ENCODE measurements at regions not wholly inside any gene's neighbourhood (a gene's known extent, or its start where the extent isn't known, plus 50 kb on each side); places are given as distances from the start of the nearest gene placed in this dataset.

GRCh38 chr1:198986442-198986841 lies 347.6 kb downstream of the PTPRC start:
- no peak overlapping the region for H3K27ac ChIP-seq (ENCODE audit: extremely low read length, insufficient read depth, low read length)
- ChIA-PET POLR2A (no interaction called here), CTCF (ENCODE audit: low intra/inter-chr PET ratio, low total read pairs) (no interaction called here)
- 0% methylated on average over 1 of the region's 1 CpG for WGBS (ENCODE audit: low lambda C conversion rate)
- no peak overlapping the region for H3K4me3 ChIP-seq (replicated peaks in 1 of 3; ENCODE audit: insufficient read depth in 1 of 3, low read depth in 2 of 3, low read length in 3 of 3)
- H3K79me2 ChIP-seq (ENCODE audit: insufficient read depth, low read length), result no peaks in the 10 kb centered on the region
- in situ Hi-C loops (cut with HindIII; ENCODE audit: extremely low pct_ligation_motif_present, low pct_unique_long_range_greater_than_20kb) (no loop called here), intact Hi-C loops (cut with micrococcal nuclease; ENCODE audit: unreplicated experiment) (no loop called here)
- H4K20me1 ChIP-seq (ENCODE audit: insufficient read depth, low read length), result no peaks in the 10 kb centered on the region
- no TSS peak for BruUV-seq (replicated peaks)
- DNase-seq (ENCODE audit: low spot score), result no peak
- H3K4me2 ChIP-seq (ENCODE audit: low read depth, low read length), result no peak overlapping the region
- no peak for ATAC-seq
- H2AFZ ChIP-seq (ENCODE audit: low read length), result no peak overlapping the region
- H3K36me3 ChIP-seq (replicated peaks in 1 of 2; ENCODE audit: control insufficient read depth in 1 of 2, insufficient read depth in 2 of 2, low read length in 2 of 2), result no peaks in the 10 kb centered on the region
- H3K9me3 ChIP-seq (ENCODE audit: low read length), result no peaks in the 10 kb centered on the region
- no peak overlapping the region for H3K9ac ChIP-seq (ENCODE audit: insufficient read depth, low read depth, low read length)
- no peaks in the 10 kb centered on the region for H3K4me1 ChIP-seq (ENCODE audit: insufficient read depth, low read length)
- FAIRE-seq, result no peak
- H3K27me3 ChIP-seq (ENCODE audit: control insufficient read depth in 1 of 2, insufficient read depth in 2 of 2, low read length in 2 of 2), result no peaks in the 10 kb centered on the region
- TF ChIP-seq ZNF792 (CRISPR knock-in tag; IDR thresholded peaks at IDR 0.05) (no peak), ZNF354B (CRISPR knock-in tag; IDR thresholded peaks at IDR 0.05) (no peak), ZFP37 (CRISPR knock-in tag; IDR thresholded peaks at IDR 0.05; ENCODE audit: borderline replicate concordance) (no peak), LRRFIP1 (CRISPR knock-in tag; conservative IDR thresholded peaks at IDR 0.05) (no peak), JUND (CRISPR knock-in tag; IDR thresholded peaks at IDR 0.05) (no peak), IRX3 (CRISPR knock-in tag; IDR thresholded peaks at IDR 0.05; ENCODE audit: borderline replicate concordance, low read depth) (no peak), ZNF558 (CRISPR knock-in tag; IDR thresholded peaks at IDR 0.05; ENCODE audit: borderline replicate concordance) (no peak), ZSCAN20 (CRISPR knock-in tag; IDR thresholded peaks at IDR 0.05; ENCODE audit: borderline replicate concordance) (no peak)
- TF ChIP-seq, protein P1, sequence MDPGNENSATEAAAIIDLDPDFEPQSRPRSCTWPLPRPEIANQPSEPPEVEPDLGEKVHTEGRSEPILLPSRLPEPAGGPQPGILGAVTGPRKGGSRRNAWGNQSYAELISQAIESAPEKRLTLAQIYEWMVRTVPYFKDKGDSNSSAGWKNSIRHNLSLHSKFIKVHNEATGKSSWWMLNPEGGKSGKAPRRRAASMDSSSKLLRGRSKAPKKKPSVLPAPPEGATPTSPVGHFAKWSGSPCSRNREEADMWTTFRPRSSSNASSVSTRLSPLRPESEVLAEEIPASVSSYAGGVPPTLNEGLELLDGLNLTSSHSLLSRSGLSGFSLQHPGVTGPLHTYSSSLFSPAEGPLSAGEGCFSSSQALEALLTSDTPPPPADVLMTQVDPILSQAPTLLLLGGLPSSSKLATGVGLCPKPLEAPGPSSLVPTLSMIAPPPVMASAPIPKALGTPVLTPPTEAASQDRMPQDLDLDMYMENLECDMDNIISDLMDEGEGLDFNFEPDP (CRISPR knock-in tag; conservative IDR thresholded peaks at IDR 0.05), result no peak
- TF ChIP-seq, protein P2, sequence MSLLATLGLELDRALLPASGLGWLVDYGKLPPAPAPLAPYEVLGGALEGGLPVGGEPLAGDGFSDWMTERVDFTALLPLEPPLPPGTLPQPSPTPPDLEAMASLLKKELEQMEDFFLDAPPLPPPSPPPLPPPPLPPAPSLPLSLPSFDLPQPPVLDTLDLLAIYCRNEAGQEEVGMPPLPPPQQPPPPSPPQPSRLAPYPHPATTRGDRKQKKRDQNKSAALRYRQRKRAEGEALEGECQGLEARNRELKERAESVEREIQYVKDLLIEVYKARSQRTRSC (CRISPR knock-in tag; IDR thresholded peaks at IDR 0.05; ENCODE audit: low read depth), result no peak
- TF ChIP-seq, protein P3, sequence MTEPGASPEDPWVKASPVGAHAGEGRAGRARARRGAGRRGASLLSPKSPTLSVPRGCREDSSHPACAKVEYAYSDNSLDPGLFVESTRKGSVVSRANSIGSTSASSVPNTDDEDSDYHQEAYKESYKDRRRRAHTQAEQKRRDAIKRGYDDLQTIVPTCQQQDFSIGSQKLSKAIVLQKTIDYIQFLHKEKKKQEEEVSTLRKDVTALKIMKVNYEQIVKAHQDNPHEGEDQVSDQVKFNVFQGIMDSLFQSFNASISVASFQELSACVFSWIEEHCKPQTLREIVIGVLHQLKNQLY (CRISPR knock-in tag; IDR thresholded peaks at IDR 0.05), result no peak
- TF ChIP-seq, protein P4, sequence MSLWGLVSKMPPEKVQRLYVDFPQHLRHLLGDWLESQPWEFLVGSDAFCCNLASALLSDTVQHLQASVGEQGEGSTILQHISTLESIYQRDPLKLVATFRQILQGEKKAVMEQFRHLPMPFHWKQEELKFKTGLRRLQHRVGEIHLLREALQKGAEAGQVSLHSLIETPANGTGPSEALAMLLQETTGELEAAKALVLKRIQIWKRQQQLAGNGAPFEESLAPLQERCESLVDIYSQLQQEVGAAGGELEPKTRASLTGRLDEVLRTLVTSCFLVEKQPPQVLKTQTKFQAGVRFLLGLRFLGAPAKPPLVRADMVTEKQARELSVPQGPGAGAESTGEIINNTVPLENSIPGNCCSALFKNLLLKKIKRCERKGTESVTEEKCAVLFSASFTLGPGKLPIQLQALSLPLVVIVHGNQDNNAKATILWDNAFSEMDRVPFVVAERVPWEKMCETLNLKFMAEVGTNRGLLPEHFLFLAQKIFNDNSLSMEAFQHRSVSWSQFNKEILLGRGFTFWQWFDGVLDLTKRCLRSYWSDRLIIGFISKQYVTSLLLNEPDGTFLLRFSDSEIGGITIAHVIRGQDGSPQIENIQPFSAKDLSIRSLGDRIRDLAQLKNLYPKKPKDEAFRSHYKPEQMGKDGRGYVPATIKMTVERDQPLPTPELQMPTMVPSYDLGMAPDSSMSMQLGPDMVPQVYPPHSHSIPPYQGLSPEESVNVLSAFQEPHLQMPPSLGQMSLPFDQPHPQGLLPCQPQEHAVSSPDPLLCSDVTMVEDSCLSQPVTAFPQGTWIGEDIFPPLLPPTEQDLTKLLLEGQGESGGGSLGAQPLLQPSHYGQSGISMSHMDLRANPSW (CRISPR knock-in tag; IDR thresholded peaks at IDR 0.05; ENCODE audit: borderline replicate concordance), result no peak
- TF ChIP-seq, protein P5, sequence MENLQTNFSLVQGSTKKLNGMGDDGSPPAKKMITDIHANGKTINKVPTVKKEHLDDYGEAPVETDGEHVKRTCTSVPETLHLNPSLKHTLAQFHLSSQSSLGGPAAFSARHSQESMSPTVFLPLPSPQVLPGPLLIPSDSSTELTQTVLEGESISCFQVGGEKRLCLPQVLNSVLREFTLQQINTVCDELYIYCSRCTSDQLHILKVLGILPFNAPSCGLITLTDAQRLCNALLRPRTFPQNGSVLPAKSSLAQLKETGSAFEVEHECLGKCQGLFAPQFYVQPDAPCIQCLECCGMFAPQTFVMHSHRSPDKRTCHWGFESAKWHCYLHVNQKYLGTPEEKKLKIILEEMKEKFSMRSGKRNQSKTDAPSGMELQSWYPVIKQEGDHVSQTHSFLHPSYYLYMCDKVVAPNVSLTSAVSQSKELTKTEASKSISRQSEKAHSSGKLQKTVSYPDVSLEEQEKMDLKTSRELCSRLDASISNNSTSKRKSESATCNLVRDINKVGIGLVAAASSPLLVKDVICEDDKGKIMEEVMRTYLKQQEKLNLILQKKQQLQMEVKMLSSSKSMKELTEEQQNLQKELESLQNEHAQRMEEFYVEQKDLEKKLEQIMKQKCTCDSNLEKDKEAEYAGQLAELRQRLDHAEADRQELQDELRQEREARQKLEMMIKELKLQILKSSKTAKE (CRISPR knock-in tag; IDR thresholded peaks at IDR 0.05; ENCODE audit: borderline replicate concordance), result no peak
